HG03045 (cell line): ENCODE measurements at regions not wholly inside any gene's neighbourhood (a gene's known extent, or its start where the extent isn't known, plus 50 kb on each side); places are given as distances from the start of the nearest gene placed in this dataset.

Experiments
- ATAC-seq: cut with Tn5 transposase; IDR thresholded peaks from one replicate; pipeline ENCODE4 v1.9.1; 2021; ENCODE audit warnings: mild to moderate bottlenecking, moderate library complexity; ENCODE audit not compliant: unreplicated experiment

DNA sequence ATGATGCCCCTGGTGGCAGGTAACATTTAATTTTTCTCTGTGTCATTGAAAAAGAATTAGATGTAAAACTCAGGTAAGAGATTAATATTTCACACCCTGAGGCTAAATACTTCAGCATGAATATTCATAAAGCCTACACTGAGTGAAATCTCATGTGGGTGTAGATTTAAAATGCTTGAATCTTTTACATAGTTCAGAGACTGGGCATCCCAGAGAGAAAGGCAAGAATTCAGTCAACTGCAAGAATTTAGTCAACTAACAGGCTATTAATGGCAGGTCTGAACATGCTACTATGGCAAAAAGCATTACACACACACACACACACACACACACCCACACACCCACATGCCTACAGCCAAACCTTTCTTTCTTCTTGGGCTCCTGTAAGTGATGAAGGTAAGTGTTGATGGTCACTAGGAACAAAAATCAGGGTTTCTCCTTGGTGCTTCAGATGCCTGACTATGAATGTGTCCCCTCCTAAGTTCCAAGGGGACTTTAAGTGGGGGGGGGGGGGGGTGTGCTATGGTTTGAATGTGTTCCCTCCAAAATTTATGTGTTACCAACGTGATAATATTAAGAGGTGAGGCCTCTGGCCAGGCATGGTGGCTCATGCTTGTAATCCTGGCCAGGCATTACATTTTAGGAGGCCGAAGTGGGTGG lies 63.7 kb upstream of the PSMD7 start:
- ATAC-seq, result no peak

DNA sequence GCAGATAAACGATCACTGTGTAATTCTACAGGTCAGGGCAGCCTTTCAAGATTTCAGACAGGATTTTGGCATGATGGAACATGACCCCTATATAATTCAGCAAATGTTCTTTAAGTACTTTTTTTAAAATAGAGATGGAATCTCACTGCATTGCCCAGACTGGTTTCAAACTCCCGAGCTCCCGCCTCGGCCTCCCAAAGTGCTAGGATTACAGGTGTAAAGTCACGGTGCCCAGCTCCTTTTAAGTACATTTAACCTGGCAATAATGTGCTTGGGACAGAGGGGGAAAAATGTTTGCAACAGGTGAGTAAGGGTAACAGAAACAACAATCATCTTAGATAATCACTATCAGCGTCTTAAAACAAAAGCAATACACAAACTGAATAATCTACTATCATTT lies 66.5 kb upstream of the PSMD7 start:
- no peak for ATAC-seq

DNA sequence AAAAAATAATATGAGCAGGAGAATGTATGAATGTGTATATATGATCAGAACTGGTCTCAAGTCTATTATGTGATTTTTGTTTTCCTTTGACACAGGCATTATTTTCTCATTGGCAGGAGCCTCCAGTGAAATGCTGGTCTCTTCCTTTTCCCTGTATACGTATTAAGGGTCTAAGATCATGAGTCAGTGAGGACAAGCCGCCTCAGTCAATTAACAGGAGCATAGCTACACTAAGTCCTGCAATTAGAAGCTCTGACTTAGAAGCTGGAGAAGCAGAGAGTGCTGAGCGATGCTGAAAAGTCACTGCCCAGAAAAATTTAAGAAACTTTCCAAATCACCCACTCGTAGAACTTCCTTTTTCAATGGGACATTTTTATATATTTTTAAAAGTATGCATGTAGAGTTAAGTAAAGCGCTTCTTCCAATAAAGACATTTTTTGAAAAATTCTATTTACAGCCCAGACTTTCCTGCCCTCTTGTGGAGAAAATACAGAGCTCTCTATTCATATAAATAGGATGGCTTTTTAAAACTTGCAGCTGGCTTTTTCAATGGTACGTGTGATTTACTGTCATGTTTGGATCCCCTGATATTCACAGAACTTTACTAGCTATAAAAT lies 70.2 kb upstream of the PSMD7 start:
- ATAC-seq, result no peak

DNA sequence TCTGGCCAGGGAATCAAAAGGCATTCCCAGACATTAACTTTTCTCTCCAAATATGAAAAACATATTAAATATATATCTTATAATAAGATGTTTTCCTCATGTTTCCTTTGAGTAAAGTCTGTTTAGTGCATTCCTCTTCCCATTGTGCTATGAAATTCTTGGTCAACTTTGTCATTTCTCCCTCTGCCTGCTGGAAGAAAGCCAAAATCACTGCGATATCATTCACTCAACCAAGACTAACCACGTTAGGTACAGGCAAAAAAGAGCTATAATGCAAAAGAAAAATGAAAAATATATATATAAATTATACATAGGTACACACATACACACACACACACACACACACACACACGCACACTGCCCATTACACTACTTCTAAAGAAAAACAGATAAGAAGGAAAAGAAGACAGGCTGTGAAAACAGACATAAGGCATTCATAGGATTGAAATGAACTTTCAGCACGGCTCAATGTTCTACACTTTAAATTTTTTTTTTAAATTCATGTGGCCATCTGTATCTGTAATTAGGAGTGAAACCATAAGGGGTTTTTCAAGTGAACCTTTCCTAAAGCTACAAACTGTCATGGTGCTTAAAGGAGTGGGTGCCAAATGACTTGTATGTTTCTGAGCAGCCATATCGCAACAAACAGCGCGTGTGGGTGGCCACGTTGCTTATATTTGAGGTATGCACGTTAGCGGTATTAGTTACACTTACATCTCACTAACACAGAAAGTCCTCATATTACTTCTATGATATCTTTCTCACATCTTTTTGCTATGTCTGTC lies 71.6 kb upstream of the PSMD7 start:
- ATAC-seq, result no peak

DNA sequence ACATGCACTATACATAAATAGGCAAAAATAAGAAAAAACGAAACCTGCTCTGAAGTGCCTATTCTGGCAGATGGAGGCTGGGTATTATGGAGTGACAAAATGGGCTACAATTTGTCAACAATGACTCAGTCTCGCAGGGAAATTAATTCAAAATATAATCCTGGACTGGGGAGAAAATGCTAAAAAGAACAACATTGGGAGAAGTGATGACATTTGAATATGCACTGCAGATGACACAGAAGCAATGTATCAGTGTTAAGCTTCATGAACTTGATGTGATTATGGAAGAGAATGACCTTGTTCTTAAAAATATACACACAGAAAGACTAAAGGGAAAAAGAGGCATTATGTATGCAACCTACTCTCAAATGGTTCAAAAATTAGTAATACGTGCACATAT lies 74.8 kb upstream of the PSMD7 start:
- ATAC-seq, result no peak

DNA sequence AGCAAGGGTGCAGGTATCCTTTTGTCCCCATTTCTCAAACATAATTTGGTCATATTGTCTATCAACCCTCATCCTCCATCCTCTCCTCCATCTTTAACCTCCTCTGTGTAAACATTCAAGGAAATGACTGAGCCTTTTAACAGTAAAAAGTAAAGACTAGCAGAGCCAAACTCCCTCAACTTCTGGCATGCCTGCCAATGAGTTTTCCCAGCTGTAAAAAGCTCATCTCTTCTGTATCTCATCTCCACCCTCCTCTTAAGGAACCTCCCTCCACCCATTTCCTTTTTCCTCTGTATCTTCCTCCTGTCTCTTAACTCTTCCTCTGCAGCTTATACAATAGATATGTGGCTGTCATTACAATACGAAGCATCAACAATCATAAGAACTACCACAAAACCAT lies 76.9 kb upstream of the PSMD7 start:
- no peak for ATAC-seq

DNA sequence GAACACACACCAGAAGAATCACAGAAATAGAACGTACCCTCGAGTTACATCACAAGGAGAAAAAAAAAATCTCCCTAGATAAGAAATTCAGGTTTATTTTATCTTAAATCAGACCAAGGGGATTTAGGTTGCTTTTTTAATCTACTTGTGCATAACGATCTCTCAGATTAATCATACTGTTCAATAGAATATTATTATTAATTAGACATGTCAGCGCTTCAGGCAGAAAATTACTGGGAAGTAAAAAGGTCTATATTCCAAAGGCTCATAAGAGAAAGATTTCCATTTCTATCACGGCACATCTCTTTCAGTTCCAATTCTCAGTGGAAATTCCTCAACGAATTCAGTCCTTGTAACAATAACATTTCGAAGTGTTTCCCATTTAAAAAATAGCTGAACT lies 77.7 kb upstream of the PSMD7 start:
- no peak for ATAC-seq

DNA sequence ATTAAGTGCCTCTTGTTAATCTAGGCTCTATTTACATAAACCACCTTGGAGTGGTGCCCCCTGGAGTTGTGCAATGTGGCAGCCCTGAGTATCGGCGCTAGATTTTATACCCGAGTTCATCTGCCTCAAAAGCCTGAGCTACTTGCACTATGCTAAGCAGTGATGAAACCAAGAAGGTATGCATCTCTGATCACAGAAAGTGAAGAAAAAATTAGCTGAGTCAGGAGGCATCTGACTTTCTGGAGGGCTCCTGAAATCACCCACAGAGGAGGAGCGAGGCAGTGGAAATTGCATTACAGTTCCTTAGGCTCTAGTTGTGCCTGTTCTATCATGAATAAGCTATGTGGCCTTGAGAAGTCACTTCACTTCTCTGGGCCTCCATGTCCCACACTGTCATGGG lies 80.3 kb upstream of the PSMD7 start:
- no peak for ATAC-seq

DNA sequence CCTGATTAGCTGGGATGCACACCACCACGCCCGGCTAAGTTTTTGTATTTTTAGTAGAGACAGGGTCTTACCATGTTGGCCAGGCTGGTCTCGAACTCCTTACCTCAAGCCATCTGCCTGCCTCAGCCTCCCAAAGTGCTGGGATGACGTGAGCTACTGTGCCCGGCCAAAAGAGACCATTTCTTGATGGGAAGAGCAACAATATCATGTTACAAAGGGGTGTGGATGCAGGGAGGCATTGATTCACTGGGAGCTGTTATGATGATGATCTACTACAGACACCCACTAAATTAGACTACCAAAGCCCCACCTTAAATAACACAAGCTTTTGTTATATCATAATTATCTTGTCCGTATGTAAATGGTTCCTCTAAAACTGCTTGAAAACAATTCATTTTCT lies 81.4 kb upstream of the PSMD7 start:
- no peak for ATAC-seq

DNA sequence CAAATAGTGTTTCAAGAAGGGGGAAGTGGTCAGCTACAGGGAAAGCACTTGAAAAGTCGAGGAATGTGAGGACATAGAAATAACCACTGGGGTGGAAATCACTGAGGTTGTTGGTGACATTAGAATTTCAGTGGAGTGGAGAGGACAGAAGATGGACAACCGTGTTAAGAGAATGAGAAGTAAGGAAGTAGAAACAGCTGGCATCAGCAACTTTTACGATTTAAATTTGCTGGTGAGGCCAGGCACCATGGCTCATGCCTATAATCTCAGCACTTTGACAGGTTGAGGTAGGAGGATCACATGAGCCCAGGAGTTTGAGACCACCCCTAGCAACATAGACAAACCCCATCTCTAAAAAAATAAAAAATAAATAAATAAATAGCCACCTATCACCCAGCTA lies 83.2 kb upstream of the PSMD7 start:
- no peak for ATAC-seq

DNA sequence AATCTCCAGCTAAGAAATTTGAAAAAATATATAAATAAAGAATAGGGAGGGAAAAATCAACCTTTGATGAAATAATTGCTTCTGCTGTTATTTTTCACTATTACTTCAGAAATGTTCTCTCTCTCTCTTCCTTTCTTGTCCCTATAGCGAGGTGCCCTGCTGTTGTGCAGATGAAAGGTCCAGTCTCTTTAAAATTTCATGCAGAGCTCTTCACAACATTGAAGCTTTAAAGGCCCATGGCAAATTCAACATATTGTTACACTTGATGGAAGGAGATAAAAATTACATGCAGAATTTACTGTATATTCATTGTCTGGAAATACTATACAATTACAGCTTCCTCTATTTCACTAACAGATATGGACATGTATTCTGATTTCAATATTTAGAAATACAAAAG lies 86.4 kb upstream of the PSMD7 start:
- no peak for ATAC-seq

DNA sequence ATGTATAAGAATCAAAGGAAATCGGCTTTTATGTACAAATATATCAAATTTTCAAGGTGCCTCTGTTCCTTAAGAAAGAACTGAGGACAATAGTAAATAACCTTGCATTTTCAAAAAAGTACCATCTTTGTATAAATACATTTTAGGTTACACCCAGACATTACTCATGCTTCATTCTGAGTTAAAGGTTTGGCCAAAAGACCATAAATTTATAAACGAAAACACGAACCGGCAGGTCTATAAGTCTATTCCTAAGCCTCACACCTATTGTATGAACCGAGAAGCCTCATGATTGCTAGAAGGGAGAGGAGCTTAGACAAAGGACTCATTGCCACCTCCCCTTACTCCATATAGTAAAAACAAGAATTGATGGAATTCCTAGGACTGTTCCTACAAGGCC lies 94.6 kb upstream of the PSMD7 start:
- no peak for ATAC-seq

DNA sequence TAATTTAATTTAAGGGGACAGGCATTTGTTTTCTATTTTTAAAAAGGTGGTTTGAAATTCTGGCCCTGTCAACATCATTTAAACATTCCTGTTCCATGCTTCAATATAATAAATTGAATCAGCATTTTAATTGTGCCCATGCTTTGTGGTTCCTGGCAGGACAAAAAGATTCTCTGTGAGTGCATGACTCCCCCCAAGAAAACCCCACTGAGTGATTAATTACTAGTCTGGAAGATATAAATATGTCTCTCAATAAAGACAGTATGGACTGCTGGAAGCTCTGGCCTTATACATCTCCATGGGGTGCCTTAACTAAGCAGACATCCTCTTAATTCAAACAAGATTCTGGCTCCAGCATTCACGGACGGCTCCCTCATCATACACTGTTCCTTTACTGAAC lies 95.0 kb upstream of the PSMD7 start:
- no peak for ATAC-seq

DNA sequence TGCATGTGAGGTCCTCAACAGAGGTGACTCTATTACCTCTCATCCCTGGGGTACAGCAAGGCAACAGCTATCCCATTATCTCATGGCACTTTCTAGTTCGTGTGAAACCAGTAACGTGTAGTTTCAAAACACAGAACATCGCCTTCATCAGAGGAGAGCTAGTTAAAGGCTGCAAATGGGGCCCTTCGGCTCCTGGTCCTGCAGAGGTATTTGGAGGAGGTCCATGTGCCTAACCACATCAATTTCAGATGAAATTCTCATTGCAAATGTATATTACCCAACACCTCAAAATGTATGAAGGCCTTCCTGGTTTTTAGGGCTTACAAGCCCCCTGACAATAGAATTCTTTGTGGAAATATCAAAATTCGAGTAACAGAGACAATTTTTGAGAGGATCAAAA lies 95.7 kb upstream of the PSMD7 start:
- no peak for ATAC-seq

DNA sequence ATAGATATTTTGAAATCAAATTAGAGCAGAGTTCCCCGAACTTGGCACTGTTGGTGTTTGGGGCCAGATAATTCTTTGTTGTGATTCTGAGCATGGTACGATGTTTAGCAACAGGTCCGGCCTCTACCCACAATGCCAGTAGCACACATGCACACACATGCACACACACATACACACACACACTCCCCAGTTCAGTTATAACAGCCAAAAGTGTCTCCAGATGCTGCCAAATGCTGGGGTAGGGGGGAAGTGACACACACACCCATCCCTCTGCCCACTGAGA lies 96.8 kb upstream of the PSMD7 start:
- ATAC-seq, result no peak

DNA sequence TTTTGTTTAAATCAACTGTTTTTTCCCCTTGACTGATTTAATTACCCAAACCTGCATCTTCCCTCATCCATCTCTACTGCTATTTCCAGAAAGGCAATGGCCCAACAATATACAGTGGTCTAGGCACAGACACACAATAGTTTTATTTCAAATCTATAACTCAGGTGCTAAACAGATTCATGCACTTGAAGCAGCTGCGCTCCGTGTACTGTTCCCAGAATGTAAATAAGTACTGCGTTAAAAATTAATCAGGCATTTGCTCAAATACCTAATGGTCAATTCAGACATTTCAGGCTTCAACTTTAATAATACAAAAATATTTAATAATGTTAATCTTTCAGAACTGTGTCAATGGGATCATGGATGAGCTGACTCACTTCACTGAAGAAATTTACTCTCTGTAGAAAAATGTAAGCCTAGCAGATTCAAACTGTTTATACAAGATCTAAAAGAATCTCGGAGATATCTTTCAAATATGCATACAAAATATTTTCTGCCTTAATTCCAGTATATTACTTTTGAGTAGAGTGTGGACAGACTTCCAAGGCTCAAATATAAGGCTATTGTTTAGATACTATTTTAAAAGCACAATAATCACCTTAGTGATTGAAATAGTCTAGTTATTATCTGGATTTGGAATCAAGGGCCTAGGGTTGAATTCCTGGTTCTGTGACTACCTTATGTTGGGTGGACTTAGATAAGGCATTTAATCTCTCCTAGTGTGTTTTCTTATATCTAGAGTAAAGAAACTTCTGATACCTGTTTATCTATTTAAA lies 97.4 kb upstream of the PSMD7 start:
- no peak for ATAC-seq

DNA sequence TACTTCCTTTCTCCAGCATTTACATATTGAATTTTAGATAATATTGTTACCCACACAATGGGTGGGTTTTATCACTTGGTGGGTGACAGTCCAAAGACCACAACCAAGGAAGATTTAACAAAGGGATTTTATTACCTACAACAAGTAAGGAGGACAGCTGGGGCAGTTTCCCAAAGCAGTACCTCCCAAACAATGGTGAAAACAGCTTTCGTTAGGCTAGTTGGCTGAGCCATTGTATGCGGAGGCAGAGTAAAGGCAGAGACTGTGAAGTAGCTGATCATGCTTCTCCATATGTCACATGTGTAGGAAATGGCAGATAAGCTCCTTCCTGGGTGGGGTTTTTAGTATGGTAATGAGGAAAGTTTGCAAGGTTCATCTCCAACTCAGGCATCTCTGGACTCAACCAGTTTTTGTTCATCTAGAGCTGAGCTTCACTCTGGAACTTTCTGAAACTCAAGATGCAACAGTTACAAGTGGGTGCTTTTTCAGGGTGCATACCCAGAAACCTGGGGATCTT lies 104.3 kb upstream of the PSMD7 start:
- ATAC-seq, result no peak

DNA sequence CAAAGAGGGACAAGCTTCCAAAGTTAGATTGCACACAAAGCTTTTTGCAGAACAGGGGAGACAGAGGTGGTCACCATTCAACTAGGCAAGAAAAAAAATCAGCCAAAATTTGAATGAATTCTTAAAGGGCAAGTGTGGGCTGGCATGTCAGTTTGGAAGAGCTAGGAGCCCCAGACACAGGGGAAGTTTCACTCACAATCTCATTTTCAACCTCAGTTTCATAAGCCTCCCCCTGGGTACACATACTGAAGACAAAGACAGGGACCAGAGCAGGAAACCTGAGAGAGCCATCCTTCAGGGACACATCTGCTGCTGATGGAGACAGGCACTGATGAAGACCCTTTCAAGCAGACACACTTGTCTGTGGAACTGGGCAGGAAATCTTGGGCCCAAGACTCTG lies 106.3 kb upstream of the PSMD7 start:
- ATAC-seq, result no peak

DNA sequence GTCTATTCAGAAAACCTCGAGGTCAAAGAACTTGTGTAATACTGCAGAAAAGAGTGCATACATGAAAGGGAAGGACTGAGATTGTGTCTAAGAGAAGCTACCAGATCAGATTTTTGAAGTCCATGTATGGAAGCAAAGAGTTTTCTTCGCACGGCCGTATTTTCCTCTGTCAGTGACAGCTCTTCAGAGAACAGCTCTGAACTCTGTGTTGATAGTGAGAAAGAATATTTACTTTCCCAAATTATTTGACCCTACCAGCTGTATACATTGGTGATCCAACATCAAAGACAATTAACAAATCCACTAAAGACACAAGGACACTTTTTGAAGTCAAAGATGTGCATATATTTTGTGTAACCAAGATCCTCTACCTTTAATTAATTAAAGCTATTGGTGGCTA lies 107.8 kb upstream of the PSMD7 start:
- ATAC-seq, result no peak

DNA sequence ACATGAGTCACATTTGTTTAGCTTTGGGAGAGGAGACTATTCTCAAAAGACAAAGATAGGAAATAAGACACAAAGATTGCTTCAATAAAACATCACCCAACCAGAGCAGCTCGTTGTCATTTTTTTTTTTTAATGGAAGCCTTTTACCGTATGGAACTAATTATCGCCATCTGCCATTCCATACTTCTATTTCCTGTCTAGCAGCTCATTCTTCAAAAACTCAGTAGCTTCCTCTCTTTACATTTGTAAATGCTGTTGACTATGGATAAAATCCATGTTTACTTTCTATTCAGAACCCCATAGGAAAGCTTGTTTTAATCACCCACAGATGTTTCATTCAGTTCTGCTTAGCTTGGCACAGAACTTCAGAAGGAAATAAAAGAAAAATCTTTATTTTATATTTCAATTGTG lies 110.0 kb upstream of the PSMD7 start:
- ATAC-seq, result no peak

DNA sequence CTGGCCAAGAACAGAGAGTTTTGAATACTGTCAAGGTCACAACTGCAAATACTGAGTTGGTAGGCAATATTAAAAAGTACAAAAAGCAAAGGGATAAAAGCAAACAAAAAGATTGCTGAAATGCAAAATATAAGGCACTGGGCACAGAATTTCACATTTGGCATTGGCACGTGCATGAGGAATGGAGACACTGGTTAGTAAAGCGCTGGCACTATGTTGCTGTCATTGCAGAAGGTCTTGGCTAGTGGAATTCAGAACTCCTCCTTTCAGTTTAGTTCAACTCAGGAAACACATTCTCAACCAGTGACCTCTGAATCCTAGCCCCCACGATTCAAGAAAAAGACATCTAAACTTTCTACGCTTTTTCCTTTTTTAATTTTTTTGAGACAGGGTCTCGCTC lies 111.8 kb upstream of the PSMD7 start:
- ATAC-seq, result no peak
